HEK293T (cell line): ENCODE measurements at regions not wholly inside any gene's neighbourhood (a gene's known extent, or its start where the extent isn't known, plus 50 kb on each side); places are given as distances from the start of the nearest gene placed in this dataset.
"Not testable (repeated sequence)": the region's sequence is repeated elsewhere in the genome, so short reads cannot be mapped to it uniquely, and the experiment has no call there.

ENCODE experiments used
- CTCF ChIA-PET: fragments of 350-600 bp; formaldehyde crosslinking; extraction: SDS; loops from one replicate; lab custom pipeline; 2021; ENCODE audit warnings: antibody characterized with exemption, inconsistent platforms; lab: Yijun Ruan, JAX
- POLR2A ChIA-PET: fragments of 350-600 bp; formaldehyde crosslinking; extraction: SDS; loops from one replicate; lab custom pipeline; 2020; ENCODE audit warnings: antibody characterized with exemption, inconsistent platforms; lab: Yijun Ruan, JAX
- DNase-seq: peaks from one replicate; pipeline ENCODE4 v3.0.0; 2012; ENCODE audit warnings: mixed read lengths; ENCODE audit errors: extremely low spot score
- ARNT ChIP-seq: fragments of 450-650 bp; IDR thresholded peaks from 2 replicates; pipeline ENCODE4 v1.6.1; 2017; ENCODE audit warnings: mild to moderate bottlenecking
- BHLHE40 ChIP-seq: fragments of 450-650 bp; IDR thresholded peaks from 2 replicates; pipeline ENCODE4 v1.6.1; 2016; ENCODE audit warnings: mild to moderate bottlenecking, moderate library complexity, borderline replicate concordance
- CTBP1 ChIP-seq: fragments of 450-650 bp; IDR thresholded peaks from 2 replicates; pipeline ENCODE4 v1.6.1; 2016; ENCODE audit warnings: borderline replicate concordance
- ELF4 ChIP-seq: fragments of 450-650 bp; IDR thresholded peaks from 2 replicates; pipeline ENCODE4 v1.6.1; 2017; ENCODE audit warnings: antibody characterized with exemption
- FOXA1 ChIP-seq: fragments of 450-650 bp; IDR thresholded peaks from 2 replicates; pipeline ENCODE4 v1.6.1; 2016; ENCODE audit warnings: mild to moderate bottlenecking
- FOXK2 ChIP-seq: fragments of 450-650 bp; IDR thresholded peaks from 2 replicates; pipeline ENCODE4 v1.6.1; 2016; ENCODE audit warnings: mild to moderate bottlenecking
- FOXM1 ChIP-seq: fragments of 450-650 bp; IDR thresholded peaks from 2 replicates; pipeline ENCODE4 v1.6.1; 2017; ENCODE audit warnings: mild to moderate bottlenecking, borderline replicate concordance
- HDGF ChIP-seq: fragments of 450-650 bp; IDR thresholded peaks from 2 replicates; pipeline ENCODE4 v1.6.1; 2017; ENCODE audit warnings: antibody characterized with exemption, borderline replicate concordance
- L3MBTL2 ChIP-seq: fragments of 450-650 bp; conservative IDR thresholded peaks from 2 replicates; pipeline ENCODE4 v1.6.1; 2016; ENCODE audit warnings: mild to moderate bottlenecking
- LEF1 ChIP-seq: fragments of 450-650 bp; IDR thresholded peaks from 2 replicates; pipeline ENCODE4 v1.6.1; 2017; ENCODE audit warnings: mild to moderate bottlenecking, borderline replicate concordance
- NFRKB ChIP-seq: fragments of 450-650 bp; IDR thresholded peaks from 2 replicates; pipeline ENCODE4 v1.6.1; 2016; ENCODE audit warnings: mild to moderate bottlenecking, moderate library complexity
- SP1 ChIP-seq: fragments of 450-650 bp; IDR thresholded peaks from 2 replicates; pipeline ENCODE4 v1.6.1; 2017
- SUZ12 ChIP-seq: fragments of 450-650 bp; IDR thresholded peaks from 2 replicates; pipeline ENCODE4 v1.6.1; 2016; ENCODE audit warnings: mild to moderate bottlenecking
- TARDBP ChIP-seq: fragments of 450-650 bp; IDR thresholded peaks from 2 replicates; pipeline ENCODE4 v1.6.1; 2016
- ZNF384 ChIP-seq: fragments of 450-650 bp; IDR thresholded peaks from 2 replicates; pipeline ENCODE4 v1.6.1; 2016
- TF ChIP-seq, protein P1 (sequence below): fragments of 450-650 bp; IDR thresholded peaks from 2 replicates; pipeline ENCODE4 v1.6.1; 2016

DNA sequence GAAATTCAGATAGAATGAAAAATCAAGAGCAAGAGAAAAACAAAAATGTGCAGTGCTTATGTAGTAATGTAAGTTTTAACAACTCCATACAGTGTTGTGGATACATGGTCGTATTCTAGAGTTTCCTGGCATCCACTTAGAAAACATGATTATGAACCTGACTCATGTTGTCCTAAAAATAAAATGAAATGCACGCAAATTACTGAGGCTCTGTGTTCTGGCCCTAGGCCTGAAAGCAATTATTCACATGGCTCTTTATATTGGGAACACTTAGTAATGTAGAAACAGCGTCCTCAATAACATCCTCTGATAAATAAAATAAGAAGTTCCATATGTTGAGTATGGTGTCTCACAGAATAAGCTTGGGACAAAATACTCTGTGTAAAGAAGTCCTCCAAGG, 200.2 kb upstream of the SEMA3E start:
- POLR2A ChIA-PET = no interaction called here
- CTCF ChIA-PET = no interaction called here
- no peak for DNase-seq

DNA sequence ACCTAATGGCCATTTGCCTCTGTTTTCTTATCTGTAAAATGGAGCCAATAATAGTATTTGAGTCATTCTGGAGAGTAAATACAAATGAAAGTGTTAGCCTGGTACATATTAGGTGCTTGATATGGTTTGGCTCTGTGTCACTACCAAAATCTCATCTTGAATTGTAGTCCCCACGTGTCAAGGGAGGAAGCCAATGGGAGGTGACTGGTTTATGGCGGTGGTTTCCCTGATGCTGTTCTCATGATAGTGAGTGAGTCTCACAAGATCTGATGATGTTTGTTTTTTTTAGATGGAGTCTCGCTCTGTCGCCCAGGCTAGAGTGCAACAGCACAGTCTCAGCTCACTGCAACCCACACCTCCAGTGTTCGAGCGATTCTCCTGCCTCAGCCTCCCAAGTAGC, 194.0 kb upstream of the SEMA3E start:
- no peak for DNase-seq
- CTCF ChIA-PET = no interaction called here
- TF ChIP-seq BHLHE40 (no peak), ARNT (no peak), FOXM1 (no peak), L3MBTL2 (no peak), FOXK2 (no peak), SP1 (no peak), NFRKB (no peak), CTBP1 (no peak), SUZ12 (no peak), ZNF384 (no peak)
- TF ChIP-seq, protein P1, sequence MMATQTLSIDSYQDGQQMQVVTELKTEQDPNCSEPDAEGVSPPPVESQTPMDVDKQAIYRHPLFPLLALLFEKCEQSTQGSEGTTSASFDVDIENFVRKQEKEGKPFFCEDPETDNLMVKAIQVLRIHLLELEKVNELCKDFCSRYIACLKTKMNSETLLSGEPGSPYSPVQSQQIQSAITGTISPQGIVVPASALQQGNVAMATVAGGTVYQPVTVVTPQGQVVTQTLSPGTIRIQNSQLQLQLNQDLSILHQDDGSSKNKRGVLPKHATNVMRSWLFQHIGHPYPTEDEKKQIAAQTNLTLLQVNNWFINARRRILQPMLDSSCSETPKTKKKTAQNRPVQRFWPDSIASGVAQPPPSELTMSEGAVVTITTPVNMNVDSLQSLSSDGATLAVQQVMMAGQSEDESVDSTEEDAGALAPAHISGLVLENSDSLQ = no peak
- POLR2A ChIA-PET = no interaction called here

More for the DNA sequence above, 200.2 kb upstream of the SEMA3E start:
- TF ChIP-seq, protein P1 = no peak
- no peak for TF ChIP-seq FOXM1
- TF ChIP-seq TARDBP = no peak
- TF ChIP-seq LEF1 = no peak
- no peak for TF ChIP-seq BHLHE40
- TF ChIP-seq ELF4 = no peak
- no peak for TF ChIP-seq ZNF384
- no peak for TF ChIP-seq SP1
- TF ChIP-seq HDGF = no peak
- TF ChIP-seq FOXK2 = no peak
- TF ChIP-seq L3MBTL2 = no peak
- no peak for TF ChIP-seq CTBP1
- no peak for TF ChIP-seq FOXA1
- no peak for TF ChIP-seq SUZ12
- TF ChIP-seq NFRKB = no peak
- TF ChIP-seq ARNT = no peak

DNA sequence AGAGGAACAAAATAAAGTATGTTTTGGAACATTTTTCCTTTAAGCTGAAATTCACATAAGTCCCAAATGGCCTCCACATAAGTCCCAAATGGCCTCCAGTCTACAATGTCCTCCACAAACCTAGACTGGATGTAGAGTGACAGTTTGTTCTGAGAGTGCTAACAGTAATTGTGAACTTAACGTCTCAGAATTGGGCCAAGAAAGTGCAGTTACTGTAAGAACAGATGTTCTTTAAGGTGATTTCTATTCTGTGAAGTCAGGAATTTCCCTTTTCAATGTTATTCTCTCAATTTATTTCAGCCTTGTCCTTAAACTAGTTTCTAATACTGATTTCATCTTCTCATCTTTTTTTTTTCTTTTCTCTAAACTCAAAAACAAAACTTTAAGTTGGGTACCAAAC, 188.7 kb upstream of the SEMA3E start:
- TF ChIP-seq HDGF (no peak), TARDBP (no peak), ZNF384 (no peak), L3MBTL2 (no peak), SP1 (no peak)
- CTCF ChIA-PET = no interaction called here
- POLR2A ChIA-PET = no interaction called here
- DNase-seq = no peak

DNA sequence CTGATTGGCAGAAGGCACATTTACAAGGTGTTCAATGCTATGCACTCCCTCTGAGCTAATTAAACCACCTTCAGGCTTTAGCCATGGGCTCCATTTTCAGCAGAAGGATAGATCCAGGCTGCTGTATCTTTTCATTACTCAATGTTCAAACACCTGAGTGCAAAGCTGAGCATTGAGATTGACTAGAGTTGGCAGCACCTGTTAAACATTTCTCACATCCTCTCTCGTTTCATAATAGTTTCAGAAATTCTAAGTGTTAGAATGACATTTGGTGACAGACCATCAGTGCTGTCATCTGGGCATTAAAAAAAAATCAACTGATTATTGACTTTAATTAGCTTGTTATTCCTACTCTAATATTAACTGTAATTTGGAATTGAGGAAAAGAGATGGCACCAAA, 187.1 kb upstream of the SEMA3E start:
- ChIA-PET CTCF (no interaction called here), POLR2A (no interaction called here)
- no peak for DNase-seq
- TF ChIP-seq L3MBTL2 (no peak), HDGF (no peak), NFRKB (no peak), FOXA1 (no peak), SP1 (no peak), ZNF384 (no peak), SUZ12 (no peak), ARNT (no peak), FOXK2 (no peak), ELF4 (no peak), LEF1 (no peak), CTBP1 (no peak), BHLHE40 (no peak), TARDBP (no peak), FOXM1 (no peak)
- TF ChIP-seq, protein P1 = no peak

DNA sequence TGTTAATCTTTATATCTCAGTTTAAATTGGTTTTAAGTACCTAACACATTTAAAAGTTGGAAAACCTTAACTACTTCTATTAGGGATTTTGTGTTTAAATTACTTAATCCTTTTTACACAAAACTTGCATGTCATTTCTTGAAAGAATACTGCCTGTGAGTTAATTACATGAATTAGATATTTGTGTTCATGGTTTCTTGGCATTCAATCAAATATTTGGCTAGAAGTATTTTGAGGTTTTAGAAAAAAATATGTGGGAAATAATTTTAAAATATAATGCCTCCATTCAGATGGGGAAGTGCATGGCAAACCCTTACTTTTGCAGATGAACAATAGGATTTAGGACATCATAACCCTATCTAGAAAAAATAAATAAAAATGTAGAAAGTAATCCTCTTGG, 186.5 kb upstream of the SEMA3E start:
- CTCF ChIA-PET = no interaction called here
- no peak for DNase-seq
- TF ChIP-seq SP1 (no peak), TARDBP (no peak), ZNF384 (no peak), L3MBTL2 (no peak), CTBP1 (no peak), ARNT (no peak), BHLHE40 (no peak), NFRKB (no peak), FOXK2 (no peak), LEF1 (no peak)
- TF ChIP-seq, protein P1 = no peak
- POLR2A ChIA-PET = no interaction called here

DNA sequence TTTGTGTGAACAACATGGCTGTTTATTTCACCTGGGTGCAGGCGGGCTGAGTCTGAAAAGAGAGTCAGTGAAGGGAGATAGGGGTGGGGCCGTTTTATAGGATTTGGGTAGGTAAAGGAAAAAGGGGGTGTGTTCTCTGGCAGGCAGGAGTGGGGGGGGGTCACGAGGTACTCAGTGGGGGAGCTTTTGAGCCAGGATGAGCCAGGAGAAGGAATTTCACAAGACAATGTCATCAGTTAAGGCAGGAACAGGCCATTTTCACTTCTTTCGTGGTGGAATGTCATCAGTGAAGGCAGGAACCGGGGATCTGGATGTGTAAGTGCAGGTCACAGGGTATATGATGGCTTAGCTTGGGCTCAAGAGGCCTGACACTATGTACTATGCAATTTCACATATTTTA, 184.8 kb upstream of the SEMA3E start:
- POLR2A ChIA-PET, CTCF ChIA-PET: not testable (repeated sequence)

DNA sequence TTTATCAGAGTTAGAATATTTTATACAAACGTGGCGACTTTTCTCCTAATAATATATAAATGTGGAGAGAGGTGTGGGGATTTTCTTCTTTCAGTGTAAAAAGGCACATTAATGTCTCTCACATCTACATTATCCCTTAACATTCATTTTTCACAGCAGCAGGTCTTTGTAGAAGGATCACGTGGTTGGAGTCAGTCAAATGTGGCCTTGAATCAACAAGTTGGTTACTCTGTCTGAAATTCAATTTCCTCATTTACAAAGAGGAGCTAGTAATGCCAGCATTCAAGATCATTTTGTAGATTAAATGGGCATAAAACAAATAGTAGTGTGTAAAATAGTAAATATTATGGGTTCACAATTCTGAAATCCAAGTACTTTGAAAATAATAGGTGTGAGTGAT, 183.1 kb upstream of the SEMA3E start:
- CTCF ChIA-PET = no interaction called here
- DNase-seq = no peak
- POLR2A ChIA-PET = no interaction called here
- TF ChIP-seq ARNT (no peak), FOXK2 (no peak), FOXM1 (no peak), LEF1 (no peak), BHLHE40 (no peak), ELF4 (no peak), L3MBTL2 (no peak), CTBP1 (no peak), HDGF (no peak), FOXA1 (no peak), SUZ12 (no peak), SP1 (no peak)
- TF ChIP-seq, protein P1 = no peak

More for the DNA sequence above, 184.8 kb upstream of the SEMA3E start:
- DNase-seq = not testable (repeated sequence)
